Left lung (tissue), 4 donors: ENCODE measurements at regions not wholly inside any gene's neighbourhood (a gene's known extent, or its start where the extent isn't known, plus 50 kb on each side); places are given as distances from the start of the nearest gene placed in this dataset.

Experiments used
- ATAC-seq: fragments of 200-7000 bp; cut with Tn5 transposase; one replicate; pipeline ENCODE4 v1.9.1; 2020; ENCODE audit warnings: moderate library complexity
- DNase-seq, 4 donors: peaks; one replicate each; pipeline ENCODE4 v3.0.0-alpha.2; 2013 to 2020
- H3K27ac ChIP-seq, 2 donors: fragments of 200-600 bp; sonication (generic) in 1 of 2; one replicate each; pipeline versions ENCODE4 v1.5.0 to v1.8.0; 2020 to 2021
- H3K27me3 ChIP-seq, 2 donors: fragments of 200-600 bp; sonication (generic) in 1 of 2; one replicate each; pipeline versions ENCODE4 v1.5.0 to v1.8.0; 2020 to 2021
- H3K36me3 ChIP-seq, 2 donors: fragments of 200-600 bp; sonication (generic) in 1 of 2; one replicate each; pipeline versions ENCODE4 v1.5.0 to v1.8.0; 2020 to 2021
- H3K4me1 ChIP-seq, 2 donors: fragments of 200-600 bp; one replicate each; pipeline ENCODE4 v1.8.0; 2021
- H3K4me3 ChIP-seq, 2 donors: fragments of 200-600 bp; sonication (generic) in 1 of 2; one replicate each; pipeline versions ENCODE4 v1.5.0 to v1.8.0; 2020 to 2021; ENCODE audit warnings: mild to moderate bottlenecking in 1 of 2
- H3K9me3 ChIP-seq, 2 donors: fragments of 200-600 bp; sonication (generic) in 1 of 2; one replicate each; pipeline versions ENCODE4 v1.5.0 to v1.8.0; 2020 to 2021
- intact Hi-C, 2 donors: fragments of 100-400 bp; cut with DNase I; formaldehyde crosslinking; loops; one replicate each; pipeline versions ENCODE4 v1.11.2 to v1.14.2; 2022
- TF ChIP-seq, protein P1 (sequence below), 2 donors: fragments of 200-600 bp; sonication (generic) in 1 of 2; IDR thresholded peaks; one replicate each; pipeline versions ENCODE4 v1.5.0 to v1.8.0; 2021; ENCODE audit warnings: antibody characterized with exemption in 2 of 2
- donor health status: DM: no; HTN: yes; CAD: no.
- donor health status: DM: no; HTN: no; CAD: no.

DNA sequence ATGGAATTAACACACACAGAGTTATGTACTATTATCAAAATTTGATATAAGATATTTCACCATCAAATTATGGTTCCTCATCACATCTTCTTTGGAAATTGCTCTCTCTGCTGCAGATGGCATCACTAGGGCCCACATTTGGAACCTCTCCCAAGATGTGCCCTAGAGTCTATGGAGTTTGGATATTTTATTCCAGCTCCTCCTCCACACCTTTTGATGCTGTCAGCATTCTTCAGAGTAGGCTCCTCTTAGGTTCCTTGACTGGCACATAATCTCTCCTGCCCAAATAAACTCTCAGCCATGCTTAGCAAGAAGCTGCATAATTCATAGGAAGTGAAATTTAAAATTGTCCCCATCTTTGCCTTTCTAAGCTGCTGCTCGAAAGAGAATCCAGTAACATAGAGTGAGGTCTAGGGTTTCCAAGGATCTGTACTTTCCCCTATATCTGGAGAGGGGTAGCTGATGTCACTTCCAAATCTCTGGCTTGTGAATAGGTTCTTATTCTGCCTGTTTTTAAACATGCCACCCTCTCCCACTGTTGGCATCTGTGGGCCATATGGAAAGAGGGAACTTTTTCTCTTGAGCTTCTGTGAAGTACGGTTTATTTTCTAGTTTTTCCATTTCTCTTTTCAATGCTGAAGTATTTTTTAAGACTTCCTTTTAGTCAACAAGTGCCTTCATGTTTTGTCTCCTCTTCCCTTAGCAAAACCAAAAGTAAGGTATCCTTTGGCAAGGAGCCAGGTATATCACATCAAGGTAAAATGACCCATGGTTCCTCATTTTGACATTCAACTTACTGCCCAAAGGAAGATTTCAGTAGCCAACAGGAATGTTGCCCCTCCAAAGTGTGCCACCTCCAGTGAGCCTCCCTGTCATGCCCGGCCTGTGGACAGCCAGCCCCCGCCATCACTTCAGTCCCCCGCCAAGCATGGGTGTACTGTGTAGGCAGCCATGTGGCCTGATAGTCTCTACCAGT lies 75.3 kb upstream of the C2CD4B start:
- no peaks in the 10 kb centered on the region for H3K4me1 ChIP-seq
- H3K27ac ChIP-seq, result no peak overlapping the region
- intact Hi-C loops, result no loop called here
- H3K4me3 ChIP-seq, result no peak overlapping the region
- ATAC-seq (no peak), DNase-seq (no peak)
- H3K36me3 ChIP-seq, result no peaks in the 10 kb centered on the region
- no peaks in the 10 kb centered on the region for H3K27me3 ChIP-seq
- H3K9me3 ChIP-seq, result peaks cover 0 to 8% of the 10 kb centered on the region in 2 donors
- TF ChIP-seq, protein P1, sequence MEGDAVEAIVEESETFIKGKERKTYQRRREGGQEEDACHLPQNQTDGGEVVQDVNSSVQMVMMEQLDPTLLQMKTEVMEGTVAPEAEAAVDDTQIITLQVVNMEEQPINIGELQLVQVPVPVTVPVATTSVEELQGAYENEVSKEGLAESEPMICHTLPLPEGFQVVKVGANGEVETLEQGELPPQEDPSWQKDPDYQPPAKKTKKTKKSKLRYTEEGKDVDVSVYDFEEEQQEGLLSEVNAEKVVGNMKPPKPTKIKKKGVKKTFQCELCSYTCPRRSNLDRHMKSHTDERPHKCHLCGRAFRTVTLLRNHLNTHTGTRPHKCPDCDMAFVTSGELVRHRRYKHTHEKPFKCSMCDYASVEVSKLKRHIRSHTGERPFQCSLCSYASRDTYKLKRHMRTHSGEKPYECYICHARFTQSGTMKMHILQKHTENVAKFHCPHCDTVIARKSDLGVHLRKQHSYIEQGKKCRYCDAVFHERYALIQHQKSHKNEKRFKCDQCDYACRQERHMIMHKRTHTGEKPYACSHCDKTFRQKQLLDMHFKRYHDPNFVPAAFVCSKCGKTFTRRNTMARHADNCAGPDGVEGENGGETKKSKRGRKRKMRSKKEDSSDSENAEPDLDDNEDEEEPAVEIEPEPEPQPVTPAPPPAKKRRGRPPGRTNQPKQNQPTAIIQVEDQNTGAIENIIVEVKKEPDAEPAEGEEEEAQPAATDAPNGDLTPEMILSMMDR (IDR thresholded peaks at IDR 0.05), result no peak

- Histone ChIP-seq H3K9me3 (peaks cover 0 to 8% of the 10 kb centered on the region in 2 donors), H3K4me3 (no peak overlapping the region), H3K27ac (no peak overlapping the region), H3K36me3 (no peaks in the 10 kb centered on the region), H3K4me1 (no peaks in the 10 kb centered on the region), H3K27me3 (no peaks in the 10 kb centered on the region)
- TF ChIP-seq, protein P1 (IDR thresholded peaks at IDR 0.05), result peak in 1 of 2 donors; percentile 23
- intact Hi-C loops, result no loop called here
- ATAC-seq (no peak), DNase-seq (no peak)
Observed at GRCh38 chr15:62241135-62241770, 76.2 kb upstream of the C2CD4B start.

DNA sequence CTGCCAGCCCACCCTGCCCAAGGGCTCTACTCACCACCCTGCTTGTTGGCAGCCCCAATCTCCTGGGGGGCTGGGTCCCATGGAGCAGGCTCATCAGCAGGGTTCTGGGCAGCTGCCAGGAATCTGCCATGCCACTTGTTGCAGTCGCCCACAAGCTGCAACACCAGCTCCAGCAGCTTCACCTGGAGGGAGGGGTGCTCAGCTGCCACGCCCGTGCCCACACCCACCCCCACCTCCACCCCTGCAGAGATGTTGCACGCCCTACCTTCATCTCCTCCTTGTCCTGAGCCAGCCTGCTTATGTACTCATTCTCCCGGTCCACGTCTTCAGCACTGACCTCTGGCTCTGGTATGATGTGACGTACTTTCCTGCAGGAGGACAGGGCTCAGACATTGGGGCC lies 77.9 kb upstream of the C2CD4B start:
- ATAC-seq, result no peak
- Histone ChIP-seq H3K36me3 (no peaks in the 10 kb centered on the region), H3K4me3 (no peak overlapping the region), H3K9me3 (peaks cover 0 to 5% of the 10 kb centered on the region in 2 donors), H3K4me1 (no peaks in the 10 kb centered on the region), H3K27ac (no peak overlapping the region), H3K27me3 (no peaks in the 10 kb centered on the region)
- intact Hi-C loops, result no loop called here
- TF ChIP-seq, protein P1 (IDR thresholded peaks at IDR 0.05), result no peak
- no peak for DNase-seq

GRCh38 chr15:62244762-62245161 lies 79.7 kb upstream of the C2CD4B start:
- ATAC-seq (no peak), DNase-seq (no peak)
- TF ChIP-seq, protein P1 (IDR thresholded peaks at IDR 0.05), result no peak
- H3K4me1 ChIP-seq, result no peaks in the 10 kb centered on the region
- no peaks in the 10 kb centered on the region for H3K27me3 ChIP-seq
- intact Hi-C loops, result no loop called here
- H3K36me3 ChIP-seq, result no peaks in the 10 kb centered on the region
- no peak overlapping the region for H3K27ac ChIP-seq
- H3K9me3 ChIP-seq, result no peaks in the 10 kb centered on the region
- no peak overlapping the region for H3K4me3 ChIP-seq

DNA sequence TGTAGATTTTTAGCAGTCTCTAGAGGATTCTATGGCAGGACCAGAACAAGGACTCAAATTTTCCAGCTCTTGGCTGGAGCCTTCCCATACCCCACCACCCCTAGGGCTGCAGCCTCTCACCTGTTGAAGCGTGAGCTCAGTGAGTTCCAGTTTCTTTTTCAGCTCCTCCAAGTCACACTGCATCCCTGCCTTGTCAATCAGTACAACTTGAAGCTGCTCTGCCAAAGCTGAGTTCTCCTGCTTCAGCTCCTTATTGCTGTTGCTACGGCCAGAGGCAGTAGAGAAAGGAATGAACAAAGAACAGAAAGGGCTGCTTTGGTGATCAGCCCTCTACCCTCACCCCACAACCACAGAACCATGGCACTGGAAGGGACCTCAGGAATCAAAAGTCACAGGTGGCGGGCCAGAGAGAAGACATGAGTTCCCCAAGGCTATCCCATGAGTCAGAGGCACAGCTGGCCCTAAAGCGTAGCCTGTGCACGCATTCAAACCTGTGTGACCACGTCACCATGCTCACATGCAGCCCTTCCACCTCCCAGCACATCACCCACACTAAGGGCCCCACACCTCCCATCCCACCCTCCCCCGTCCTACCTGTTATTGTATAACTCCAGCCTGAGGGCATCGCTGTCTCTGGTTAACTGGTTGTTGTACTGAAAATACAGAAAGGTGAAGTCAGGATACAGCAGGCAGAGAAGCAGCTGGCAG lies 83.3 kb upstream of the C2CD4B start:
- TF ChIP-seq, protein P1 (IDR thresholded peaks at IDR 0.05), result no peak
- Histone ChIP-seq H3K36me3 (no peaks in the 10 kb centered on the region), H3K4me1 (no peaks in the 10 kb centered on the region), H3K9me3 (no peaks in the 10 kb centered on the region), H3K27ac (no peak overlapping the region), H3K4me3 (no peak overlapping the region), H3K27me3 (no peaks in the 10 kb centered on the region)
- ATAC-seq (no peak), DNase-seq (no peak)
- intact Hi-C loops, result no loop called here
